Astrocyte of the cerebellum (primary cell): ENCODE measurements at regions not wholly inside any gene's neighbourhood (a gene's known extent, or its start where the extent isn't known, plus 50 kb on each side); places are given as distances from the start of the nearest gene placed in this dataset.

Source experiments
- DNase-seq: peaks from one replicate; pipeline ENCODE4 v3.0.0-alpha.2; 2011; ENCODE audit warnings: low read depth
- H3K4me3 ChIP-seq: 2 replicates; pipeline ENCODE4 v1.5.1; 2011; ENCODE audit warnings: mild to moderate bottlenecking, low read depth, low read length, moderate library complexity
- in situ Hi-C: cut with HindIII; loops from 2 replicates; pipeline ENCODE4 v1.10.0; 2017; ENCODE audit warnings: low sequenced_read_pairs
- TF ChIP-seq, protein P1 (sequence below): IDR thresholded peaks from 2 replicates; pipeline ENCODE4 v1.5.1; 2012; ENCODE audit warnings: low read length, low read depth, moderate library complexity, mild to moderate bottlenecking; ENCODE audit errors: missing control alignments

DNA sequence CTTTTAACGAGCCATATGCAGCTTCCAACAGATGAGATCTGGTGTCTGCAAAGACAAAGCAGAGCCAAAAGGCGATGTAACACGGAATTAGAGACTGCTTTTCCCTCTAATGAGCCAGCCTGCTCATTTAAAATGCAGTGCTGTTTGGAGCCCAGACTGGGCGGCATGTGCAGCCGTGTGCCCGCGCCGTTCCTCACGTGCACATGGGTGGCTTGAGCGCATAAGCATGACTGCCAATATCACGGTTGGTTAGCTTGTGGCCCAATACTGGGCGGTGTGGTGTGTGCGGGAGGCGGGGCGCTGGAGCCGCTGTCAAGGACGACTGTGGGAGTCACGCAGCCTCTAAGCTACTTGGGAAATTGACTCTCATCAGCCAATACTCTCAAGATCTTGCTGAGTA, 87.0 kb upstream of the SCOC start:
- DNase-seq = no peak
- in situ Hi-C loops = no loop called here
- TF ChIP-seq, protein P1, sequence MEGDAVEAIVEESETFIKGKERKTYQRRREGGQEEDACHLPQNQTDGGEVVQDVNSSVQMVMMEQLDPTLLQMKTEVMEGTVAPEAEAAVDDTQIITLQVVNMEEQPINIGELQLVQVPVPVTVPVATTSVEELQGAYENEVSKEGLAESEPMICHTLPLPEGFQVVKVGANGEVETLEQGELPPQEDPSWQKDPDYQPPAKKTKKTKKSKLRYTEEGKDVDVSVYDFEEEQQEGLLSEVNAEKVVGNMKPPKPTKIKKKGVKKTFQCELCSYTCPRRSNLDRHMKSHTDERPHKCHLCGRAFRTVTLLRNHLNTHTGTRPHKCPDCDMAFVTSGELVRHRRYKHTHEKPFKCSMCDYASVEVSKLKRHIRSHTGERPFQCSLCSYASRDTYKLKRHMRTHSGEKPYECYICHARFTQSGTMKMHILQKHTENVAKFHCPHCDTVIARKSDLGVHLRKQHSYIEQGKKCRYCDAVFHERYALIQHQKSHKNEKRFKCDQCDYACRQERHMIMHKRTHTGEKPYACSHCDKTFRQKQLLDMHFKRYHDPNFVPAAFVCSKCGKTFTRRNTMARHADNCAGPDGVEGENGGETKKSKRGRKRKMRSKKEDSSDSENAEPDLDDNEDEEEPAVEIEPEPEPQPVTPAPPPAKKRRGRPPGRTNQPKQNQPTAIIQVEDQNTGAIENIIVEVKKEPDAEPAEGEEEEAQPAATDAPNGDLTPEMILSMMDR = no peak

GRCh38 chr4:140284456-140284855, 89.0 kb upstream of the SCOC start:
- DNase-seq = no peak
- in situ Hi-C loops = no loop called here
- TF ChIP-seq, protein P1 = no peak
- H3K4me3 ChIP-seq = no peak overlapping the region

More for the DNA sequence above, 87.0 kb upstream of the SCOC start:
- no peak overlapping the region for H3K4me3 ChIP-seq

DNA sequence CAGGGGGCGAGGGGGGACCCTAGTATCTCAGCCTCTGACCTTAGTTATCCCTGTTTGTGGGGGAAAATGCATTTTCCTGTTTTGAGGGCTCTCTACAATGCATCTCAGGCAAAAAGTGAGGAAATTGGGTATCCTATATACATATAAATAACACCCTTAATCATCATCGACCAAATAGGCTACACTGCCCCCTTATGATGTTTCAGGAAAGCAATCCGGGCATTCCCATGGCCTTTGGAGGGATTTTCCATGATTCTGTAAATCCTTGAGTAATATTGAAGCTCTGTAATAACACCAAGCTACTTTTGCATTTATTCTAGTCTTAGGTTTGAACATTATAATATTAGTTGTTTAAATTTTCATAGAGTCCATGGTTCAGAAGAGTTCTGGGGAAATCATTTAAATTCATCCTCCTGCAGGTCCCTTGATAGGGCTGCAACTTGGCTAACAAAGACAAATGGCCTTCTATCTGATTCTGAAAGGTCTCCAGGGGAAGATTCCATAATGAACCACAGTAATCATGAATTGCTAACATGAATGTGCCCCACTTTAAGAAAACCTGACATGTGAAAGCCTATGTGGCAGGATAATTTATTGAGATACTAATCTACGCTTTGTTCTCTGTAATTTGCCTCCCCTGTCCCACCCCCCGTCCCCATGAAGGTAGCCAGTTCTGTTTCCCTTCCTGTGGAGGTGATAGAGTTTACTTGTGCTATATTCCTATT, 91.5 kb upstream of the SCOC start:
- in situ Hi-C loops = no loop called here
- TF ChIP-seq, protein P1 = no peak
- DNase-seq = no peak
- no peak overlapping the region for H3K4me3 ChIP-seq

- TF ChIP-seq, protein P1 = no peak
- H3K4me3 ChIP-seq = no peak overlapping the region
- in situ Hi-C loops = no loop called here
- no peak for DNase-seq
These were observed 95.9 kb upstream of the SCOC start for GRCh38 chr4:140277576-140277975.

DNA sequence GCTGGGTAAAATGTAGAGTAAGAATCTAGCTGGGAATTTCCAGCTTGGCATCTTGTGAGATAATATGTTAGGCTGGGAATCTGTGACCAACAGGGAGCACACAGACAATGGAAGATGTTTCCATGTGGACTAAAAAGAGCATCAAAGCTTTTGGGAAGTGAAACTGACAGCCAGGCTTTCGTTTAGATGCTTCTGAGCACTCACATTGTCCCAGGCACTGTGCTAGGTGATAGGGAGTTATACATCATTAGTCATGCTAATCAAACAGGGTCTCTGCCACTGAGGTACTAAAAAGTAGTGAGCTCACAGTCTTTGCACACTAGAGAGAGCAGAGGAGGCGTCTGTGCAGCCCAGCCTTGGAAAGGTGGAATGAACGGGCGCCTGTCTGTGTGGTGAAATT, 101.9 kb upstream of the SCOC start:
- in situ Hi-C loops = no loop called here
- DNase-seq = no peak
- TF ChIP-seq, protein P1 = no peak

GRCh38 chr4:140269369-140269768, 104.1 kb upstream of the SCOC start:
- H3K4me3 ChIP-seq = no peak overlapping the region
- TF ChIP-seq, protein P1 = no peak
- DNase-seq = no peak
- in situ Hi-C loops = no loop called here

More for the DNA sequence above, 101.9 kb upstream of the SCOC start:
- H3K4me3 ChIP-seq = no peak overlapping the region
